ENCODE measurements at regions not wholly inside any gene's neighbourhood (a gene's known extent, or its start where the extent isn't known, plus 50 kb on each side); places are given as distances from the start of the nearest gene placed in this dataset.
"Not testable (repeated sequence)": the region's sequence is repeated elsewhere in the genome, so short reads cannot be mapped to it uniquely, and the experiment has no call there.

GRCh38 chr21:15119486-15119885 is 54.7 kb upstream of the NRIP1 start:
- no peak for DNase-seq (ENCODE audit: low read depth, low spot score)

- no peak for DNase-seq (ENCODE audit: low read depth, low spot score)
Measured at GRCh38 chr21:15121097-15121654, 56.4 kb upstream of the NRIP1 start.

GRCh38 chr21:15121655-15122120 is 56.9 kb upstream of the NRIP1 start:
- no peak for DNase-seq (ENCODE audit: low read depth, low spot score)

GRCh38 chr21:15122241-15122640 is 57.4 kb upstream of the NRIP1 start:
- DNase-seq (ENCODE audit: low read depth, low spot score): no peak

- no peak for DNase-seq (ENCODE audit: low read depth, low spot score)
Measured at GRCh38 chr21:15124731-15125130, 59.9 kb upstream of the NRIP1 start.

- DNase-seq (ENCODE audit: low read depth, low spot score): no peak
Measured at GRCh38 chr21:15126948-15127347, 62.1 kb upstream of the NRIP1 start.

- no peak for DNase-seq (ENCODE audit: low read depth, low spot score)
Measured at GRCh38 chr21:15127437-15127836, 62.6 kb upstream of the NRIP1 start.

GRCh38 chr21:15128267-15128666 is 63.5 kb upstream of the NRIP1 start:
- no peak for DNase-seq (ENCODE audit: low read depth, low spot score)

- DNase-seq (ENCODE audit: low read depth, low spot score): not testable (repeated sequence)
Measured at GRCh38 chr21:15128714-15129113, 63.9 kb upstream of the NRIP1 start.

- DNase-seq (ENCODE audit: low read depth, low spot score): no peak
Measured at GRCh38 chr21:15130326-15130725, 65.5 kb upstream of the NRIP1 start.

GRCh38 chr21:15130751-15131150 is 66.0 kb upstream of the NRIP1 start:
- no peak for DNase-seq (ENCODE audit: low read depth, low spot score)

- no peak for DNase-seq (ENCODE audit: low read depth, low spot score)
Measured at GRCh38 chr21:15132781-15133180, 68.0 kb upstream of the NRIP1 start.

- DNase-seq (ENCODE audit: low read depth, low spot score): no peak
Measured at GRCh38 chr21:15134701-15135470, 70.1 kb upstream of the NRIP1 start.

GRCh38 chr21:15135867-15136629 is 71.2 kb upstream of the NRIP1 start:
- no peak for DNase-seq (ENCODE audit: low read depth, low spot score)

GRCh38 chr21:15138490-15138889 is 73.7 kb upstream of the NRIP1 start:
- no peak for DNase-seq (ENCODE audit: low read depth, low spot score)

- no peak for DNase-seq (ENCODE audit: low read depth, low spot score)
Measured at GRCh38 chr21:15139898-15140297, 75.1 kb upstream of the NRIP1 start.

GRCh38 chr21:15140321-15141019 is 75.7 kb upstream of the NRIP1 start:
- DNase-seq (ENCODE audit: low read depth, low spot score): no peak

- no peak for DNase-seq (ENCODE audit: low read depth, low spot score)
Measured at GRCh38 chr21:15141261-15141970, 76.6 kb upstream of the NRIP1 start.

- no peak for DNase-seq (ENCODE audit: low read depth, low spot score)
Measured at GRCh38 chr21:15144026-15144425, 79.2 kb upstream of the NRIP1 start.

- no peak for DNase-seq (ENCODE audit: low read depth, low spot score)
Measured at GRCh38 chr21:15148437-15148836, 83.6 kb upstream of the NRIP1 start.

- DNase-seq (ENCODE audit: low read depth, low spot score): no peak
Measured at GRCh38 chr21:15149600-15150224, 84.9 kb upstream of the NRIP1 start.
